Right hindlimb (tissue), 1 donor: ENCODE measurements at regions not wholly inside any gene's neighbourhood (a gene's known extent, or its start where the extent isn't known, plus 50 kb on each side); places are given as distances from the start of the nearest gene placed in this dataset.
"Not testable (repeated sequence)": the region's sequence is repeated elsewhere in the genome, so short reads cannot be mapped to it uniquely, and the experiment has no call there.

Experiments
- DNase-seq: peaks from one replicate; pipeline ENCODE4 v3.0.0-alpha.2; 2018

GRCh38 chr5:97955450-97955849 is 772.4 kb upstream of the RIOK2 start:
- DNase-seq = no peak

- no peak for DNase-seq
These were observed 784.2 kb upstream of the RIOK2 start for GRCh38 chr5:97967292-97967691.

GRCh38 chr5:97968346-97968745 is 785.3 kb upstream of the RIOK2 start:
- DNase-seq = no peak

- peak; percentile 57 for DNase-seq
These were observed 793.7 kb upstream of the RGMB start for GRCh38 chr5:97979740-97980139.

GRCh38 chr5:97980291-97980690 is 793.2 kb upstream of the RGMB start:
- no peak for DNase-seq

GRCh38 chr5:97986069-97986468 is 787.4 kb upstream of the RGMB start:
- DNase-seq = no peak

- no peak for DNase-seq
These were observed 782.2 kb upstream of the RGMB start for GRCh38 chr5:97991236-97991635.

GRCh38 chr5:97998941-97999340 is 774.5 kb upstream of the RGMB start:
- no peak for DNase-seq

GRCh38 chr5:98004463-98004862 is 769.0 kb upstream of the RGMB start:
- DNase-seq = no peak

GRCh38 chr5:98016771-98017170 is 756.7 kb upstream of the RGMB start:
- no peak for DNase-seq

- DNase-seq = not testable (repeated sequence)
These were observed 743.2 kb upstream of the RGMB start for GRCh38 chr5:98030273-98030672.

GRCh38 chr5:98031036-98031435 is 742.4 kb upstream of the RGMB start:
- not testable (repeated sequence) for DNase-seq

- DNase-seq = no peak
These were observed 742.0 kb upstream of the RGMB start for GRCh38 chr5:98031496-98031895.

- DNase-seq = no peak
These were observed 741.5 kb upstream of the RGMB start for GRCh38 chr5:98031926-98032325.

GRCh38 chr5:98041661-98042060 is 731.8 kb upstream of the RGMB start:
- no peak for DNase-seq

GRCh38 chr5:98042521-98042920 is 730.9 kb upstream of the RGMB start:
- DNase-seq = no peak

- no peak for DNase-seq
These were observed 730.5 kb upstream of the RGMB start for GRCh38 chr5:98042961-98043360.

- no peak for DNase-seq
These were observed 722.9 kb upstream of the RGMB start for GRCh38 chr5:98050583-98050982.

GRCh38 chr5:98053170-98053569 is 720.3 kb upstream of the RGMB start:
- no peak for DNase-seq

- no peak for DNase-seq
These were observed 713.3 kb upstream of the RGMB start for GRCh38 chr5:98060148-98060547.

GRCh38 chr5:98064118-98064685 is 709.3 kb upstream of the RGMB start:
- DNase-seq = no peak

GRCh38 chr5:98065261-98065909 is 708.1 kb upstream of the RGMB start:
- no peak for DNase-seq

- DNase-seq = no peak
These were observed 706.6 kb upstream of the RGMB start for GRCh38 chr5:98066910-98067309.

- DNase-seq = no peak
These were observed 703.5 kb upstream of the RGMB start for GRCh38 chr5:98069876-98070512.

- no peak for DNase-seq
These were observed 700.5 kb upstream of the RGMB start for GRCh38 chr5:98072921-98073320.
